BLaER1 treated with 17β-estradiol and CSF1 and Interleukin-3, amounts not matched to agents 10 nM and 100 nM (cell line): ENCODE measurements at regions not wholly inside any gene's neighbourhood (a gene's known extent, or its start where the extent isn't known, plus 50 kb on each side); places are given as distances from the start of the nearest gene placed in this dataset.
"Not testable (repeated sequence)": the region's sequence is repeated elsewhere in the genome, so short reads cannot be mapped to it uniquely, and the experiment has no call there.

Source experiments
- H3K27ac ChIP-seq, 11 experiments: shearing (Covaris generic); formaldehyde crosslinking; 2 replicates each; pipeline ENCODE4 v1.8.1; 2022
- H3K27me3 ChIP-seq, 11 experiments: shearing (Covaris generic); formaldehyde crosslinking; 2 replicates each; pipeline ENCODE4 v1.8.1; 2022
- H3K36me3 ChIP-seq, 11 experiments: shearing (Covaris generic); formaldehyde crosslinking; 2 replicates each; pipeline ENCODE4 v1.8.1; 2022
- H3K4me1 ChIP-seq, 10 experiments: shearing (Covaris generic); formaldehyde crosslinking; 2 replicates each; pipeline ENCODE4 v1.8.1; 2022
- H3K4me2 ChIP-seq, 11 experiments: shearing (Covaris generic); formaldehyde crosslinking; 2 replicates each; pipeline ENCODE4 v1.8.1; 2022
- H3K4me3 ChIP-seq, 10 experiments: shearing (Covaris generic); formaldehyde crosslinking; 2 replicates each; pipeline ENCODE4 v1.8.1; 2022
- H3K9ac ChIP-seq, 11 experiments: shearing (Covaris generic); formaldehyde crosslinking; 2 replicates each; pipeline ENCODE4 v1.8.1; 2022
- H3K9me3 ChIP-seq, 11 experiments: shearing (Covaris generic); formaldehyde crosslinking; replicated peaks in 1 of 11; 2 replicates each; pipeline ENCODE4 v1.8.1; 2022
- H4K20me1 ChIP-seq, 11 experiments: shearing (Covaris generic); formaldehyde crosslinking; 2 replicates each; pipeline ENCODE4 v1.8.1; 2022
- Cebpa-rat ChIP-seq, 11 experiments: shearing (Covaris generic); IDR thresholded peaks; 2 replicates each; pipeline ENCODE4 v1.8.1; 2022

GRCh38 chr19:29882719-29883105, 59.3 kb upstream of the URI1 start:
- no peaks in the 10 kb centered on the region for H3K27me3 ChIP-seq
- H3K27ac ChIP-seq = no peak overlapping the region
- H3K4me3 ChIP-seq = no peak overlapping the region
- H3K4me1 ChIP-seq = peaks cover 17 to 57% (median 47%) of the 10 kb centered on the region in 10 experiments
- no peak overlapping the region for H3K9ac ChIP-seq
- no peaks in the 10 kb centered on the region for H3K36me3 ChIP-seq
- no peak overlapping the region for H3K4me2 ChIP-seq
- no peaks in the 10 kb centered on the region for H3K9me3 ChIP-seq
- TF ChIP-seq Cebpa-rat (IDR thresholded peaks at IDR 0.05) = no peak
- H4K20me1 ChIP-seq = no peaks in the 10 kb centered on the region

- Histone ChIP-seq H3K4me3 (no peak overlapping the region), H3K36me3 (no peaks in the 10 kb centered on the region), H3K27ac (no peak overlapping the region), H3K4me2 (no peak overlapping the region), H3K27me3 (no peaks in the 10 kb centered on the region), H3K9me3 (no peaks in the 10 kb centered on the region), H3K4me1 (peaks cover 21 to 61% (median 53%) of the 10 kb centered on the region in 10 experiments), H4K20me1 (no peaks in the 10 kb centered on the region), H3K9ac (no peak overlapping the region)
- TF ChIP-seq Cebpa-rat (IDR thresholded peaks at IDR 0.05) = no peak
These were observed 58.0 kb upstream of the URI1 start for GRCh38 chr19:29884044-29884443.

GRCh38 chr19:29884466-29884865, 57.6 kb upstream of the URI1 start:
- Histone ChIP-seq H3K27ac (no peak overlapping the region), H3K4me2 (no peak overlapping the region), H3K4me1 (peaks cover 21 to 60% (median 52%) of the 10 kb centered on the region in 10 experiments), H4K20me1 (no peaks in the 10 kb centered on the region), H3K9me3 (no peaks in the 10 kb centered on the region), H3K27me3 (no peaks in the 10 kb centered on the region), H3K9ac (no peak overlapping the region), H3K36me3 (no peaks in the 10 kb centered on the region), H3K4me3 (no peak overlapping the region)
- TF ChIP-seq Cebpa-rat (IDR thresholded peaks at IDR 0.05) = no peak

- not testable (repeated sequence) for H3K27me3 ChIP-seq, H3K9me3 ChIP-seq, H4K20me1 ChIP-seq, H3K9ac ChIP-seq, H3K4me3 ChIP-seq, H3K27ac ChIP-seq, H3K36me3 ChIP-seq
- peak overlapping the region in 9 of 11 experiments; percentile 29 to 69 (median 53); a peak in 17 of 22 replicates for H3K4me2 ChIP-seq
- peaks cover 12 to 43% (median 37%) of the 10 kb centered on the region in 10 experiments for H3K4me1 ChIP-seq
These were observed 55.9 kb upstream of the URI1 start for GRCh38 chr19:29886106-29886505.

GRCh38 chr19:29886586-29886985, 55.5 kb upstream of the URI1 start:
- Histone ChIP-seq H3K4me3 (no peak overlapping the region), H3K4me1 (peaks cover 11 to 38% (median 32%) of the 10 kb centered on the region in 10 experiments), H3K27ac (no peak overlapping the region), H3K27me3 (no peaks in the 10 kb centered on the region), H3K9ac (no peak overlapping the region), H3K36me3 (no peaks in the 10 kb centered on the region), H3K9me3 (no peaks in the 10 kb centered on the region), H4K20me1 (no peaks in the 10 kb centered on the region), H3K4me2 (peak overlapping the region in 9 of 11 experiments; percentile 29 to 69 (median 53); a peak in 17 of 22 replicates)
- TF ChIP-seq Cebpa-rat (IDR thresholded peaks at IDR 0.05) = no peak

GRCh38 chr19:29887442-29887855, 54.6 kb upstream of the URI1 start:
- H3K4me3 ChIP-seq = no peak overlapping the region
- TF ChIP-seq Cebpa-rat (IDR thresholded peaks at IDR 0.05) = no peak
- H3K27ac ChIP-seq = peak overlapping the region in 2 of 11 experiments; percentile 24 to 50; a peak in 4 of 22 replicates
- no peaks in the 10 kb centered on the region for H4K20me1 ChIP-seq
- H3K36me3 ChIP-seq = no peaks in the 10 kb centered on the region
- H3K9me3 ChIP-seq = no peaks in the 10 kb centered on the region
- H3K27me3 ChIP-seq = no peaks in the 10 kb centered on the region
- H3K4me1 ChIP-seq = peaks cover 11 to 31% (median 26%) of the 10 kb centered on the region in 10 experiments
- H3K9ac ChIP-seq = peak overlapping the region in 1 of 11 experiments; percentile 27; a peak in 1 of 22 replicates
- peak overlapping the region; percentile 56 to 83 (median 69) for H3K4me2 ChIP-seq

- H3K4me3 ChIP-seq, H4K20me1 ChIP-seq, H3K27ac ChIP-seq, H3K9me3 ChIP-seq, H3K27me3 ChIP-seq, H3K36me3 ChIP-seq: not testable (repeated sequence)
- Histone ChIP-seq H3K4me1 (peaks cover 11 to 30% (median 26%) of the 10 kb centered on the region in 10 experiments), H3K4me2 (peak overlapping the region; percentile 56 to 83 (median 69); a peak in 20 of 22 replicates), H3K9ac (peak overlapping the region in 1 of 11 experiments; percentile 23; a peak in 1 of 22 replicates)
These were observed 54.0 kb upstream of the URI1 start for GRCh38 chr19:29888047-29888446.

- Histone ChIP-seq H3K27me3 (no peaks in the 10 kb centered on the region), H3K4me1 (peaks cover 11 to 30% (median 26%) of the 10 kb centered on the region in 10 experiments), H4K20me1 (no peaks in the 10 kb centered on the region), H3K27ac (no peak overlapping the region; a peak in 1 of 22 replicates), H3K9ac (no peak overlapping the region), H3K9me3 (no peaks in the 10 kb centered on the region), H3K4me3 (no peak overlapping the region), H3K4me2 (no peak overlapping the region), H3K36me3 (no peaks in the 10 kb centered on the region)
- no peak for TF ChIP-seq Cebpa-rat (IDR thresholded peaks at IDR 0.05)
These were observed 52.3 kb upstream of the URI1 start for GRCh38 chr19:29889702-29890101.

- no peak overlapping the region for H3K4me3 ChIP-seq
- no peak overlapping the region for H3K4me2 ChIP-seq
- H3K9ac ChIP-seq = no peak overlapping the region
- no peak for TF ChIP-seq Cebpa-rat (IDR thresholded peaks at IDR 0.05)
- H3K36me3 ChIP-seq = no peaks in the 10 kb centered on the region
- H4K20me1 ChIP-seq = no peaks in the 10 kb centered on the region
- H3K27me3 ChIP-seq = no peaks in the 10 kb centered on the region
- H3K27ac ChIP-seq = no peak overlapping the region
- peaks cover 11 to 29% (median 26%) of the 10 kb centered on the region in 10 experiments for H3K4me1 ChIP-seq
- no peaks in the 10 kb centered on the region for H3K9me3 ChIP-seq
These were observed 51.6 kb upstream of the URI1 start for GRCh38 chr19:29890392-29890791.
